Esophagus muscularis mucosa (tissue), 4 donors: ENCODE measurements at regions not wholly inside any gene's neighbourhood (a gene's known extent, or its start where the extent isn't known, plus 50 kb on each side); places are given as distances from the start of the nearest gene placed in this dataset.

Experiments used
- DNase-seq: peaks from one replicate; pipeline ENCODE4 v3.0.0-alpha.2; 2017; ENCODE audit errors: extremely low spot score
- H3K27ac ChIP-seq, 4 donors: fragments of 200-600 bp; sonication (generic); replicated peaks in 1 of 4; 1 replicate in 3 of 4; 2 replicates in 1 of 4; pipeline ENCODE4 v1.5.1; 2016 to 2019; ENCODE audit warnings: mild to moderate bottlenecking in 1 of 4
- H3K27me3 ChIP-seq, 4 donors: fragments of 200-600 bp; sonication (generic); one replicate each; pipeline versions ENCODE4 v1.5.1 to v1.6.0; 2016 to 2019
- H3K36me3 ChIP-seq, 4 donors: fragments of 200-600 bp; sonication (generic); one replicate each; pipeline ENCODE4 v1.5.1; 2016 to 2019
- H3K4me1 ChIP-seq, 4 donors: fragments of 200-600 bp; sonication (generic); one replicate each; pipeline ENCODE4 v1.5.1; 2016 to 2019
- H3K4me3 ChIP-seq, 4 donors: fragments of 200-600 bp; sonication (generic); 1 replicate in 2 of 4; 2 replicates in 2 of 4; pipeline ENCODE4 v1.5.1; 2016 to 2019; ENCODE audit warnings: mild to moderate bottlenecking in 4 of 4, moderate library complexity in 1 of 4
- H3K9me3 ChIP-seq, 4 donors: fragments of 200-600 bp; sonication (generic); 1 replicate in 3 of 4; 2 replicates in 1 of 4; pipeline ENCODE4 v1.5.1; 2016 to 2019
- EP300 ChIP-seq: sonication (generic); formaldehyde crosslinking; IDR thresholded peaks from one replicate; pipeline ENCODE4 v1.6.1; 2017; ENCODE audit warnings: antibody characterized with exemption
- POLR2A ChIP-seq: fragments of 450-650 bp; IDR thresholded peaks from one replicate; pipeline ENCODE4 v1.6.1; 2017; ENCODE audit warnings: antibody characterized with exemption, moderate library complexity, mild to moderate bottlenecking, low read depth
- POLR2AphosphoS5 ChIP-seq, 2 donors: sonication (generic); formaldehyde crosslinking; IDR thresholded peaks; one replicate each; pipeline ENCODE4 v1.6.1; 2017; ENCODE audit warnings: antibody characterized with exemption in 2 of 2
- WGBS: methylation state at CpG from one replicate; pipeline ENCODE4 v1.1.5; 2018; 5-methylcytosine and 5-hydroxymethylcytosine counted together
- intact Hi-C: fragments of 100-400 bp; cut with DNase I; formaldehyde crosslinking; loops from one replicate; pipeline ENCODE4 v1.15.1; 2023
- TF ChIP-seq, protein P1 (sequence below), 3 experiments: fragments of 200-600 bp in 2 of 3; fragments of 450-650 bp in 1 of 3; sonication (generic) in 2 of 3; IDR thresholded peaks; one replicate each; pipeline ENCODE4 v1.5.1; 2017 to 2019; ENCODE audit warnings: antibody characterized with exemption in 3 of 3, mild to moderate bottlenecking in 2 of 3, moderate library complexity in 1 of 3

DNA sequence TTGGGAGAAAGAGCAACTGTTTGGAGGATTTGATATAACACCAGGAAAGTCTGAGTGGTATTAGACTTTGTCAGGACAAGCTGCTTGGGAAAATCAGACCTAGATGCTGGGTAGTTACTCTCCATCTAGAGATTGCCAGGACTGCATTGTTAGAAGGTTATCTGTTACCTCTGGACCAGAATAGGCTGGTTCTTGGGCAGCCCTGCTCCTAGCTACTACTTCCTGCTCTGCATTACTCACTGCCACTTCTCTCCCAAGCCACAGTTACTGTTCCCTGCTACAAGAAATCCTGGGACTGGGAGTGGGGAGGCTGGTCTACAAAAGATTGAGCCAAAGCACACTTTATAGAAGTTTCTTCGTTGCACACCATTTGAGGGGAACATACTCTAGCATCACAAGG lies 95.5 kb upstream of the KCNN2 start:
- TF ChIP-seq POLR2AphosphoS5 (IDR thresholded peaks at IDR 0.05), result no peak
- TF ChIP-seq EP300, result no peak
- no peak for TF ChIP-seq POLR2A
- TF ChIP-seq, protein P1, sequence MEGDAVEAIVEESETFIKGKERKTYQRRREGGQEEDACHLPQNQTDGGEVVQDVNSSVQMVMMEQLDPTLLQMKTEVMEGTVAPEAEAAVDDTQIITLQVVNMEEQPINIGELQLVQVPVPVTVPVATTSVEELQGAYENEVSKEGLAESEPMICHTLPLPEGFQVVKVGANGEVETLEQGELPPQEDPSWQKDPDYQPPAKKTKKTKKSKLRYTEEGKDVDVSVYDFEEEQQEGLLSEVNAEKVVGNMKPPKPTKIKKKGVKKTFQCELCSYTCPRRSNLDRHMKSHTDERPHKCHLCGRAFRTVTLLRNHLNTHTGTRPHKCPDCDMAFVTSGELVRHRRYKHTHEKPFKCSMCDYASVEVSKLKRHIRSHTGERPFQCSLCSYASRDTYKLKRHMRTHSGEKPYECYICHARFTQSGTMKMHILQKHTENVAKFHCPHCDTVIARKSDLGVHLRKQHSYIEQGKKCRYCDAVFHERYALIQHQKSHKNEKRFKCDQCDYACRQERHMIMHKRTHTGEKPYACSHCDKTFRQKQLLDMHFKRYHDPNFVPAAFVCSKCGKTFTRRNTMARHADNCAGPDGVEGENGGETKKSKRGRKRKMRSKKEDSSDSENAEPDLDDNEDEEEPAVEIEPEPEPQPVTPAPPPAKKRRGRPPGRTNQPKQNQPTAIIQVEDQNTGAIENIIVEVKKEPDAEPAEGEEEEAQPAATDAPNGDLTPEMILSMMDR (IDR thresholded peaks at IDR 0.05), result no peak
- Histone ChIP-seq H3K4me1 (no peaks in the 10 kb centered on the region), H3K27ac (no peak overlapping the region), H3K9me3 (no peaks in the 10 kb centered on the region), H3K4me3 (no peak overlapping the region), H3K27me3 (no peaks in the 10 kb centered on the region), H3K36me3 (no peaks in the 10 kb centered on the region)
- no peak for DNase-seq
- intact Hi-C loops, result no loop called here
- WGBS, result 93% methylated on average over 1 of the region's 1 CpG

DNA sequence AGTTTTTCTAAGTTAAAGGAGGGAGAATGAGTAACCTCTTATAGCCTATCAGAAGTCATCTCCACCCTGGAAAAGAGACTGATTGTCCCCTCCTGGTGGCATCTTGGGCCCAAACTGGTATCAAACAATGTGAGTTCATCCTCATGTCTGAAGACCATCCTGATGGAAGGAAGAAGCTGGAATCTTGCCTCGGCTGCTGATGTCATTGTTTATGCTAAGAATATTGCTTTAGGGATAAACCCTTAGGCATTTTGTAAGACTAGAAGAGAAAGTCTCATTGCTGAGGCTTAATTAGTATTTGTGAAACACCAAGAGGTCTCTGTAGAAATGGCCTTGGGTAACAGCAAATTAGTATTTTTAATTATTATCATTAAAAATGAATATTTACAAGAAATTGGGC lies 65.7 kb upstream of the KCNN2 start:
- intact Hi-C loops, result no loop called here
- H3K36me3 ChIP-seq, result no peaks in the 10 kb centered on the region
- TF ChIP-seq POLR2A (no peak), POLR2AphosphoS5 (IDR thresholded peaks at IDR 0.05) (no peak), EP300 (no peak)
- TF ChIP-seq, protein P1 (IDR thresholded peaks at IDR 0.05), result no peak

DNA sequence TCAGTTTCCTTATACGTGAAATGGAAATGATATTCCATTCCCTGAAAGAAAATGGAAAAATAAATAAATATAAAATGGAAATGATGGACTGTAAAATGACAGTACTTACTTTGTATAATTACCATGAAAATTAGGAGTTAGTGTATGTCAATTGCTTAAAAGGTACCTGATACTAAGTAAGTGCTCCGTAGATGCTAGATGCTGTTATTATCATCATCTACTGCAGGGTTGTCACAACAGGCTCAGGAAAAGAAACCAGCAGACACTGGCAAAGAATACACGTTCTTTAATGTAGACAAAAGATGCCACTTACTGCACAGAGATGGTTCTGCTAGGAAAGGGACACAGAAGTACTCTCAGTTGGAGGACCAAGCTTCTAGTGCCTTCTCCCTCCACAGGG lies 64.0 kb upstream of the KCNN2 start:
- Histone ChIP-seq H3K27ac (no peak overlapping the region), H3K4me1 (no peaks in the 10 kb centered on the region), H3K36me3 (no peaks in the 10 kb centered on the region), H3K4me3 (no peak overlapping the region), H3K27me3 (no peaks in the 10 kb centered on the region), H3K9me3 (peaks cover 0 to 6% (median 2%) of the 10 kb centered on the region in 4 donors)
- intact Hi-C loops, result no loop called here
- TF ChIP-seq, protein P1 (IDR thresholded peaks at IDR 0.05), result no peak
- TF ChIP-seq POLR2A (no peak), EP300 (no peak), POLR2AphosphoS5 (IDR thresholded peaks at IDR 0.05) (no peak)
- no peak for DNase-seq
- WGBS, result 77% methylated on average over 3 of the region's 3 CpGs

More for the DNA sequence above, 65.7 kb upstream of the KCNN2 start:
- 57% methylated on average over 1 of the region's 1 CpG for WGBS
- H3K27me3 ChIP-seq, result no peaks in the 10 kb centered on the region
- H3K4me3 ChIP-seq, result no peak overlapping the region
- DNase-seq, result no peak
- H3K27ac ChIP-seq, result no peak overlapping the region
- H3K9me3 ChIP-seq, result peaks cover 0 to 6% (median 2%) of the 10 kb centered on the region in 4 donors
- H3K4me1 ChIP-seq, result no peaks in the 10 kb centered on the region

DNA sequence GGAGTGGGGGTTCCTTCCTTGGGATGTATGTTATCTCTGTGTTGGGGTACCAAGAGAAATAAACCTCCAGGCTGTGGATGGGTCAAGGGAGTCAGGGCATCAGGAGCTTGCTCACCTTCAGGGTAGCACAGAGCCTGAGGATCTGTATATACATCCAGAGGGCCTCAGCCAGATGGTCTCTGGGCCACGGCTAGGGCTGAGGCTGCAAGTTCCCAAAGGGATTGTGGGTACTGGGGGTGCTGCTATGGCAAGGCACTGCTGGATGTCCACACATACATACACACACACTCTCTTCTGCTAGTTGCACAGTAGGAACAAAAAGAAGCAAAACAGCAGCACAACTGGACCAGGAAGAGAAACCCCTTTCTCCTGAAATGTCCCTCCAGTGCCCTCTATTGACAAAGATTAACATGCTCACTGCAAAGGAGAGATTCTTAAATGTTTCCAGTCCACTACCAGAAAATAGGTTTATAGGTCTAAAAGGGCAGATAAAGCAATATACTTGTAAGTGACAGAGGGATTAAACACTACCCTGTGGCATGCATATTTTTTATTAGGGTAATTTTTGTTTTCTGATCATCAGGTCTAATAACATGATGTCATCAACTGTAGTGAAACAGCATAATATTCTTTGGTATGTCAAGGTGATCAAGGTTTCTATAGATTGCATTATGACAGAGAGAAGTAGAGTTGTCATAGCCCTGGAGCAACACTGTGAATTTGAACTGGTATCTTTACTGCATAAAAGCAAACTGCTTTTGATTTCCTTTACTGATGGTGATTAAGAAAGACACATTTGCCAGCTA lies 56.3 kb upstream of the KCNN2 start:
- no peaks in the 10 kb centered on the region for H3K36me3 ChIP-seq
- no peaks in the 10 kb centered on the region for H3K4me1 ChIP-seq
- intact Hi-C loops, result loop anchor here (5.0 kb wide), 1 partner anchor 208 kb away; no protein-coding TSS in a partner anchor
- no peak overlapping the region for H3K27ac ChIP-seq
- DNase-seq, result no peak
- WGBS, result 78% methylated on average over 1 of the region's 1 CpG
- no peak overlapping the region for H3K4me3 ChIP-seq
- no peaks in the 10 kb centered on the region for H3K9me3 ChIP-seq
- TF ChIP-seq EP300 (no peak), POLR2AphosphoS5 (IDR thresholded peaks at IDR 0.05) (no peak)
- TF ChIP-seq, protein P1 (IDR thresholded peaks at IDR 0.05), result peak; percentile 31 to 50 (median 42)
- no peaks in the 10 kb centered on the region for H3K27me3 ChIP-seq

DNA sequence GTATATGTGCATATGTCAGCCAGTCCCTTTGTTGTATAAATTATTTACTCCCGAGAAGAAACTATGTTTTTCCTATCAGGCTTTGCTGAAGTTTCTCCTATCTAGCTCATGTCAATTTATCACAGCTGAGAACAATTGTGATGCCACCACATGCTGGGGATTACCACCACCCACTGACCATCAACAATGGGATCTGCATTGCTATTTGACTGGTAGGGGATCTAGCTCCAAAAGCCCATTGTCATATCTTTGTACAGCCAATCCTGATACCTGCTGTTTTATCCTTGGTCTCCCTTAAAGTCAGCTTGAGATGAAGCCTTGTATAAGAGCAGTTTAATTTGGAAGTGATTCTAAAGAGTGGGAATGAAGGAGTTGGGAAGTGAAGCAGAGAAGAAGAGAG lies 53.9 kb upstream of the KCNN2 start:
- H3K4me3 ChIP-seq, result no peak overlapping the region
- WGBS, result 85% methylated on average over 1 of the region's 1 CpG
- no peaks in the 10 kb centered on the region for H3K36me3 ChIP-seq
- no peak overlapping the region for H3K27ac ChIP-seq
- intact Hi-C loops, result loop anchor here (5.0 kb wide), 1 partner anchor 211 kb away; no protein-coding TSS in a partner anchor
- no peak for DNase-seq
- no peaks in the 10 kb centered on the region for H3K9me3 ChIP-seq
- TF ChIP-seq, protein P1 (IDR thresholded peaks at IDR 0.05), result no peak
- no peak for TF ChIP-seq POLR2A
- no peak for TF ChIP-seq POLR2AphosphoS5 (IDR thresholded peaks at IDR 0.05)
- TF ChIP-seq EP300, result no peak
- peaks cover 0 to 17% (median 11%) of the 10 kb centered on the region in 4 donors for H3K4me1 ChIP-seq
- H3K27me3 ChIP-seq, result no peaks in the 10 kb centered on the region
